GM12878 (cell line): ENCODE measurements at regions not wholly inside any gene's neighbourhood (a gene's known extent, or its start where the extent isn't known, plus 50 kb on each side); places are given as distances from the start of the nearest gene placed in this dataset.

Source experiments
- ATAC-seq: fragments of 200-7000 bp; cut with Tn5 transposase; 3 replicates; pipeline ENCODE4 v1.9.1; 2020; ENCODE audit warnings: mild to moderate bottlenecking, moderate library complexity
- BruUV-seq: library from RNA; stranded (reverse); fragments of 400-500 nt; replicated peaks from 2 replicates; lab custom pipeline; 2021; lab: Mats Ljungman, UMichigan
- CTCF ChIA-PET: fragments of 300-600 bp; sonication (Branson Sonifier 250); formaldehyde crosslinking; extraction: SDS; loops from one replicate; lab custom pipeline; 2021; ENCODE audit warnings: inconsistent platforms; lab: Yijun Ruan, JAX
- POLR2A ChIA-PET: fragments of 350-600 bp; formaldehyde crosslinking; extraction: SDS; loops from one replicate; lab custom pipeline; 2021; ENCODE audit warnings: inconsistent platforms; lab: Charles Lee
- RAD21 ChIA-PET: fragments of 300-600 bp; sonication (Branson Sonifier 250); formaldehyde crosslinking; loops from one replicate; lab custom pipeline; 2023; ENCODE audit warnings: antibody characterized with exemption; ENCODE audit not compliant: unreplicated experiment; lab: Charles Lee
- SMC1A ChIA-PET: fragments of 300-600 bp; sonication (Branson Sonifier 250); formaldehyde crosslinking; loops from one replicate; lab custom pipeline; 2023; ENCODE audit not compliant: unreplicated experiment, uncharacterized antibody; lab: Charles Lee
- DNase-seq: peaks from one replicate; pipeline ENCODE4 v3.0.0-alpha.2; 2011; ENCODE audit warnings: low read depth, low spot score
- FAIRE-seq: peaks from 3 replicates; lab custom pipeline; 2011; peaks lifted over from hg19 to GRCh38; lab: Jason Lieb, UNC
- H2AFZ ChIP-seq: 2 replicates; pipeline ENCODE4 v1.6.0; 2011; ENCODE audit warnings: low read depth, low read length, control low read depth; ENCODE audit not compliant: control insufficient read depth
- H3K27ac ChIP-seq: 2 replicates; pipeline ENCODE4 v1.5.1; 2011; ENCODE audit warnings: control low read depth; ENCODE audit not compliant: control insufficient read depth, insufficient read depth
- H3K27me3 ChIP-seq, 2 experiments: replicated peaks in 1 of 2; 2 replicates each; pipeline versions ENCODE4 v1.6.0 to v1.6.1; 2011; ENCODE audit warnings: low read length in 1 of 2; ENCODE audit not compliant: control insufficient read depth in 2 of 2, insufficient read depth in 2 of 2
- H3K36me3 ChIP-seq, 2 experiments: 2 replicates each; pipeline ENCODE4 v1.5.1; 2011; ENCODE audit warnings: low read length in 1 of 2; ENCODE audit not compliant: control insufficient read depth in 2 of 2, insufficient read depth in 2 of 2
- H3K4me1 ChIP-seq: 2 replicates; pipeline ENCODE4 v1.6.1; 2011; ENCODE audit warnings: mild to moderate bottlenecking, low read length, moderate library complexity, mixed read lengths; ENCODE audit not compliant: control insufficient read depth, insufficient read depth
- H3K4me2 ChIP-seq: 2 replicates; pipeline ENCODE4 v1.6.0; 2011; ENCODE audit warnings: control low read depth; ENCODE audit not compliant: control insufficient read depth, insufficient read depth
- H3K4me3 ChIP-seq: fragments of 200-600 bp; sonication (generic); 2 replicates; pipeline ENCODE4 v1.5.1; 2016
- H3K79me2 ChIP-seq: 2 replicates; pipeline ENCODE4 v1.6.0; 2011; ENCODE audit warnings: low read length; ENCODE audit not compliant: control insufficient read depth, insufficient read depth
- H3K9ac ChIP-seq: 2 replicates; pipeline ENCODE4 v1.8.0; 2011; ENCODE audit warnings: low read length, control low read depth, mixed read lengths; ENCODE audit not compliant: control insufficient read depth, insufficient read depth
- H3K9me3 ChIP-seq: replicated peaks from 3 replicates; pipeline ENCODE4 v1.5.1; 2011; ENCODE audit warnings: mild to moderate bottlenecking, low read length; ENCODE audit not compliant: control insufficient read depth, insufficient read depth
- H4K20me1 ChIP-seq: 2 replicates; pipeline ENCODE4 v1.6.0; 2011; ENCODE audit not compliant: control insufficient read depth, insufficient read depth
- ASH2L ChIP-seq: fragments of 300-600, 200-600 bp; sonication (generic); IDR thresholded peaks from 2 replicates; pipeline ENCODE4 v1.6.1; 2017; ENCODE audit warnings: low read depth, mild to moderate bottlenecking, borderline replicate concordance
- CHD1 ChIP-seq: IDR thresholded peaks from 2 replicates; pipeline ENCODE4 v1.6.1; 2012; ENCODE audit warnings: low read depth, low read length, improper control_type of control experiment
- CTCF ChIP-seq, 3 experiments: IDR thresholded peaks in 2 of 3; conservative IDR thresholded peaks in 1 of 3; 2 replicates each; pipeline ENCODE4 v1.5.1; 2011; ENCODE audit warnings: low read depth in 3 of 3, low read length in 3 of 3, mild to moderate bottlenecking in 3 of 3, control low read depth in 2 of 3, moderate library complexity in 2 of 3, inconsistent platforms in 1 of 3, mixed read lengths in 1 of 3; ENCODE audit not compliant: control insufficient read depth in 2 of 3, insufficient read depth in 1 of 3; ENCODE audit errors: extremely low read depth in 1 of 3
- ELK1 ChIP-seq: IDR thresholded peaks from 2 replicates; pipeline ENCODE4 v1.6.1; 2012; ENCODE audit warnings: low read depth, low read length, improper control_type of control experiment
- FOXK2 ChIP-seq: fragments of 450-650 bp; IDR thresholded peaks from 2 replicates; pipeline ENCODE4 v1.6.1; 2017; ENCODE audit warnings: mild to moderate bottlenecking, moderate library complexity
- KDM1A ChIP-seq: fragments of 200-600 bp; sonication (generic); IDR thresholded peaks from 2 replicates; pipeline ENCODE4 v1.6.1; 2016; ENCODE audit warnings: borderline replicate concordance
- KLF5 ChIP-seq: fragments of 450-650 bp; IDR thresholded peaks from 2 replicates; pipeline ENCODE4 v1.6.1; 2014; ENCODE audit warnings: mild to moderate bottlenecking; ENCODE audit not compliant: partially characterized antibody
- NBN ChIP-seq: fragments of 450-650 bp; IDR thresholded peaks from 2 replicates; pipeline ENCODE4 v1.6.1; 2016
- NRF1 ChIP-seq: conservative IDR thresholded peaks from 2 replicates; pipeline ENCODE4 v1.6.1; 2011; ENCODE audit warnings: mild to moderate bottlenecking, low read depth, low read length, improper control_type of control experiment
- SMAD5 ChIP-seq: IDR thresholded peaks from 2 replicates; pipeline ENCODE4 v1.6.1; 2016; ENCODE audit warnings: antibody characterized with exemption, low read depth
- STAT3 ChIP-seq: IDR thresholded peaks from 2 replicates; pipeline ENCODE4 v1.6.1; 2011; ENCODE audit warnings: low read depth, low read length, improper control_type of control experiment
- TAF1 ChIP-seq: IDR thresholded peaks from 2 replicates; pipeline ENCODE4 v1.6.1; 2011; ENCODE audit warnings: mild to moderate bottlenecking, low read depth, low read length, borderline replicate concordance
- TCF7 ChIP-seq: IDR thresholded peaks from 2 replicates; pipeline ENCODE4 v1.6.1; 2014; ENCODE audit warnings: antibody characterized with exemption, borderline replicate concordance
- WGBS: methylation state at CpG from one replicate; pipeline ENCODE4 v1.1.6; 2016; ENCODE audit warnings: low lambda C conversion rate; ENCODE audit not compliant: insufficient replicate concordance, insufficient coverage; ENCODE audit errors: missing lambda C conversion rate; 5-methylcytosine and 5-hydroxymethylcytosine counted together
- in situ Hi-C: fragments of 300-500 bp; cut with MboI; formaldehyde crosslinking; loops from 9 replicates; pipeline ENCODE4 v1.14.3; 2018; ENCODE audit warnings: mixed read lengths
- intact Hi-C: fragments of 100-400 bp; cut with micrococcal nuclease; formaldehyde crosslinking; loops from one replicate; pipeline ENCODE4 v1.14.2; 2022; ENCODE audit not compliant: unreplicated experiment

GRCh38 chr13:48790966-48791365 is 137.2 kb downstream of the CYSLTR2 start:
- no peak overlapping the region for H3K9ac ChIP-seq
- intact Hi-C loops (no loop called here), in situ Hi-C loops (no loop called here)
- FAIRE-seq (no peak), DNase-seq (no peak)
- H3K4me2 ChIP-seq = no peak overlapping the region
- no peaks in the 10 kb centered on the region for H3K79me2 ChIP-seq
- no peak overlapping the region for H3K4me3 ChIP-seq
- ChIA-PET POLR2A (no interaction called here), CTCF (no interaction called here), SMC1A (no interaction called here)
- H2AFZ ChIP-seq = no peak overlapping the region
- H3K9me3 ChIP-seq = no peaks in the 10 kb centered on the region
- TF ChIP-seq KDM1A = no peak
- no peak for TF ChIP-seq SMAD5
- TF ChIP-seq TAF1 = no peak
- no peak for TF ChIP-seq ELK1
- no peak for TF ChIP-seq TCF7
- TF ChIP-seq STAT3 = no peak
- no peak for TF ChIP-seq KLF5
- TF ChIP-seq ASH2L = no peak
- TF ChIP-seq NBN = no peak
- no peak for TF ChIP-seq NRF1
- TF ChIP-seq CHD1 = no peak
- no peak for TF ChIP-seq FOXK2
- no peak for TF ChIP-seq CTCF (IDR thresholded peaks at IDR 0.05 in 2 of 3, conservative IDR thresholded peaks at IDR 0.05 in 1 of 3; ENCODE audit: control insufficient read depth in 2 of 3, extremely low read depth in 1 of 3, insufficient read depth in 1 of 3, low read depth in 3 of 3, low read length in 3 of 3)
- TF ChIP-seq, all 136 proteins: peak for 0
- 33% methylated on average over 1 of the region's 1 CpG for WGBS
- RAD21 ChIA-PET = interaction anchor here (1.3 kb wide), 1 partner anchor 40 kb away, joined by 4 read pairs; no protein-coding TSS in a partner anchor
- Histone ChIP-seq H3K27me3 (no peaks in the 10 kb centered on the region; a peak in 2 of 4 replicates), H3K27ac (no peak overlapping the region), H4K20me1 (no peaks in the 10 kb centered on the region), H3K4me1 (no peaks in the 10 kb centered on the region), H3K36me3 (no peaks in the 10 kb centered on the region)
- BruUV-seq = no TSS peak
- no peak for ATAC-seq
